SK-N-SH (cell line): ENCODE measurements at regions not wholly inside any gene's neighbourhood (a gene's known extent, or its start where the extent isn't known, plus 50 kb on each side); places are given as distances from the start of the nearest gene placed in this dataset.
"Not testable (repeated sequence)": the region's sequence is repeated elsewhere in the genome, so short reads cannot be mapped to it uniquely, and the experiment has no call there.

Experiments
- CTCF ChIA-PET: fragments of 300-600, 350-600 bp; formaldehyde crosslinking; extraction: SDS; loops from one replicate; lab custom pipeline; 2021; lab: Yijun Ruan, JAX
- POLR2A ChIA-PET: fragments of 350-600 bp; sonication (Branson Sonifier 250); formaldehyde crosslinking; extraction: SDS; loops from one replicate; lab custom pipeline; 2020; ENCODE audit warnings: antibody characterized with exemption, inconsistent platforms; lab: Yijun Ruan, JAX
- DNase-seq: peaks from one replicate; pipeline ENCODE4 v3.0.0; 2012
- H2AFZ ChIP-seq: fragments of 200-600 bp; sonication (generic); 2 replicates; pipeline ENCODE4 v1.8.1; 2016; ENCODE audit warnings: antibody characterized with exemption, mild to moderate bottlenecking, low read depth
- H3F3A ChIP-seq: fragments of 200-600 bp; sonication (generic); replicated peaks from 2 replicates; pipeline ENCODE3; 2016; ENCODE audit warnings: antibody characterized with exemption, mild to moderate bottlenecking; ENCODE audit not compliant: insufficient read depth
- H3K27ac ChIP-seq, 2 experiments: fragments of 200-500 bp in 1 of 2; fragments of 200-600 bp in 1 of 2; sonication (Bioruptor generic) in 1 of 2; sonication (generic), shearing (Covaris generic) in 1 of 2; 2 replicates each; pipeline versions ENCODE4 v1.5.1 to v1.6.1; 2014 to 2016; ENCODE audit warnings: low read depth in 2 of 2, inconsistent platforms in 1 of 2, low read length in 1 of 2, mild to moderate bottlenecking in 1 of 2, mixed read lengths in 1 of 2
- H3K27me3 ChIP-seq: fragments of 200-600 bp; sonication (generic), shearing (Covaris generic); 2 replicates; pipeline ENCODE4 v1.6.1; 2016; ENCODE audit warnings: mixed run types; ENCODE audit not compliant: insufficient read depth
- H3K36me3 ChIP-seq, 2 experiments: fragments of 200-500 bp in 1 of 2; fragments of 200-600 bp in 1 of 2; sonication (Bioruptor generic) in 1 of 2; sonication (generic) in 1 of 2; replicated peaks in 1 of 2; 2 replicates each; pipeline versions ENCODE3 to v1.5.1; 2014 to 2016; ENCODE audit warnings: low read length in 1 of 2, mild to moderate bottlenecking in 1 of 2; ENCODE audit not compliant: insufficient read depth in 2 of 2, control insufficient read depth in 1 of 2
- H3K4me1 ChIP-seq, 2 experiments: fragments of 200-500 bp in 1 of 2; fragments of 200-600 bp in 1 of 2; sonication (Bioruptor generic) in 1 of 2; sonication (generic), shearing (Covaris generic) in 1 of 2; 2 replicates each; pipeline versions ENCODE4 v1.5.1 to v1.6.1; 2014 to 2016; ENCODE audit warnings: low read depth in 1 of 2, low read length in 1 of 2, mixed run types in 1 of 2; ENCODE audit not compliant: insufficient read depth in 2 of 2, control insufficient read depth in 1 of 2
- H3K4me2 ChIP-seq: fragments of 200-600 bp; sonication (generic), shearing (Covaris generic); 2 replicates; pipeline ENCODE4 v1.6.1; 2017; ENCODE audit warnings: mixed run types
- H3K4me3 ChIP-seq, 2 experiments: fragments of 200-500 bp in 1 of 2; fragments of 200-600 bp in 1 of 2; sonication (Bioruptor generic) in 1 of 2; sonication (generic), shearing (Covaris generic) in 1 of 2; 2 replicates each; pipeline versions ENCODE4 v1.5.1 to v1.8.1; 2014 to 2016; ENCODE audit warnings: low read depth in 2 of 2, inconsistent platforms in 1 of 2, low read length in 1 of 2, mild to moderate bottlenecking in 1 of 2, mixed read lengths in 1 of 2, moderate library complexity in 1 of 2
- H3K79me2 ChIP-seq: fragments of 200-600 bp; sonication (generic); 2 replicates; pipeline ENCODE4 v1.8.1; 2017; ENCODE audit warnings: mild to moderate bottlenecking; ENCODE audit not compliant: insufficient read depth
- H3K9ac ChIP-seq: fragments of 200-600 bp; sonication (generic); 2 replicates; pipeline ENCODE4 v1.6.1; 2017; ENCODE audit warnings: mixed run types
- H3K9me2 ChIP-seq: fragments of 200-600 bp; sonication (generic); 2 replicates; pipeline ENCODE4 v1.6.1; 2017; ENCODE audit warnings: mixed run types
- H3K9me3 ChIP-seq: fragments of 200-600 bp; sonication (generic); 2 replicates; pipeline ENCODE4 v1.6.1; 2017; ENCODE audit warnings: mixed run types, mild to moderate bottlenecking, moderate library complexity
- H4K20me1 ChIP-seq: fragments of 200-600 bp; sonication (generic); 2 replicates; pipeline ENCODE4 v1.6.1; 2017; ENCODE audit warnings: mild to moderate bottlenecking, mixed run types; ENCODE audit not compliant: insufficient read depth
- ELF1 ChIP-seq: IDR thresholded peaks from 2 replicates; pipeline ENCODE4 v1.4.0; 2012
- EZH2phosphoT487 ChIP-seq: fragments of 200-600 bp; sonication (generic); IDR thresholded peaks from 2 replicates; pipeline ENCODE4 v1.6.1; 2017; ENCODE audit warnings: low read depth, mixed run types, mild to moderate bottlenecking, antibody characterized with exemption, moderate library complexity, borderline replicate concordance
- FOXJ3 ChIP-seq: sonication (generic); formaldehyde crosslinking; IDR thresholded peaks from 2 replicates; pipeline ENCODE4 v1.5.1; 2020; ENCODE audit warnings: mild to moderate bottlenecking, missing genetic modification reagents
- GATA2 ChIP-seq: sonication (generic); formaldehyde crosslinking; IDR thresholded peaks from 2 replicates; pipeline ENCODE4 v1.5.0; 2020; ENCODE audit warnings: mild to moderate bottlenecking, missing genetic modification reagents
- MEF2A ChIP-seq: IDR thresholded peaks from 2 replicates; pipeline ENCODE4 v1.4.0; 2012; ENCODE audit warnings: low read depth, borderline replicate concordance
- NRF1 ChIP-seq: IDR thresholded peaks from 2 replicates; pipeline ENCODE4 v1.6.1; 2012; ENCODE audit warnings: low read depth, mild to moderate bottlenecking, low read length
- POLR2AphosphoS5 ChIP-seq: IDR thresholded peaks from 2 replicates; pipeline ENCODE4 v1.6.1; 2012; ENCODE audit warnings: low read depth, low read length
- RAD21 ChIP-seq: IDR thresholded peaks from 2 replicates; pipeline ENCODE4 v1.6.1; 2012; ENCODE audit warnings: mild to moderate bottlenecking, low read length
- RFX5 ChIP-seq: IDR thresholded peaks from 2 replicates; pipeline ENCODE4 v1.6.1; 2012; ENCODE audit warnings: mild to moderate bottlenecking, improper control_type of control experiment, low read length
- SIN3A ChIP-seq: IDR thresholded peaks from 2 replicates; pipeline ENCODE4 v1.6.1; 2012; ENCODE audit warnings: low read depth, mild to moderate bottlenecking, low read length, moderate library complexity, borderline replicate concordance
- WGBS: methylation state at CpG from one replicate; pipeline ENCODE4 v1.1.6; 2017; ENCODE audit warnings: low lambda C conversion rate; 5-methylcytosine and 5-hydroxymethylcytosine counted together
- TF ChIP-seq, protein P1 (sequence below): IDR thresholded peaks from 2 replicates; pipeline ENCODE4 v1.4.0; 2012; ENCODE audit warnings: low read depth, borderline replicate concordance
- TF ChIP-seq, protein P2 (sequence below): IDR thresholded peaks from 2 replicates; pipeline ENCODE4 v1.4.0; 2012; ENCODE audit warnings: low read depth
- TF ChIP-seq, protein P3 (sequence below): IDR thresholded peaks from 2 replicates; pipeline ENCODE4 v1.6.1; 2012; ENCODE audit warnings: mild to moderate bottlenecking, low read depth, low read length, moderate library complexity

DNA sequence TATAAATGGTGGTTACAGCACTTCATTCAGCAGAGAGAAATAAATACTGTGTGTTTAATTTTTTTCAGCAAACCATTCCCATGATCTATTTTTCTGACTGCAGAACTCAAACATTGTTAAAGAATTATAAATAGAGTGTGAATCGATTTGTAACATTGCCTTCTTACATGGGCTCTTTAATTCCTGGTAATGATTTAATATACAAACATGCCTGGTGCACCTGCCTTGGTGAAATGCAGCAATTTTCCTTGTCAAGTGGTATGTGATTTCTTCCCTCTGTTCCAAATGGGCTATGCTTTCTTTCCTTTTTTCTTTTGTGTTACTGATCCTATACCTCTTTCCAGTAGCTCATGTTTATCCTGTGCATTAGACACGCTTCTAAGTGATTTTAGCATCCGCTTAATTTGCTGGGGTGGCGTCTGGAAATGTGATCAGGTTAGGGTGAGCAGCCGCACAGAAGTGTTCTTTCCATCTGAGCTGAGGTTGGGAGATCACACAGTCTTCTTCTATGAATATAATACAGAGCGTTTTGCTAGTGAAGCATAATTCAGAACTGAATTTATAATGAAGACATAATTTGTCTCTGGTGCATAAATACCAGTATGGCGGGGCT, 94.3 kb upstream of the ITGB1 start:
- H3K9me3 ChIP-seq, result no peaks in the 10 kb centered on the region
- H3F3A ChIP-seq, result no peaks in the 10 kb centered on the region
- H2AFZ ChIP-seq, result no peak overlapping the region
- H3K27me3 ChIP-seq, result no peaks in the 10 kb centered on the region
- ChIA-PET POLR2A (no interaction called here), CTCF (no interaction called here)
- no peak for DNase-seq
- no peak overlapping the region for H3K27ac ChIP-seq
- no peaks in the 10 kb centered on the region for H3K36me3 ChIP-seq
- TF ChIP-seq SIN3A, result no peak
- no peak for TF ChIP-seq ELF1
- TF ChIP-seq EZH2phosphoT487, result no peak
- TF ChIP-seq, protein P1, sequence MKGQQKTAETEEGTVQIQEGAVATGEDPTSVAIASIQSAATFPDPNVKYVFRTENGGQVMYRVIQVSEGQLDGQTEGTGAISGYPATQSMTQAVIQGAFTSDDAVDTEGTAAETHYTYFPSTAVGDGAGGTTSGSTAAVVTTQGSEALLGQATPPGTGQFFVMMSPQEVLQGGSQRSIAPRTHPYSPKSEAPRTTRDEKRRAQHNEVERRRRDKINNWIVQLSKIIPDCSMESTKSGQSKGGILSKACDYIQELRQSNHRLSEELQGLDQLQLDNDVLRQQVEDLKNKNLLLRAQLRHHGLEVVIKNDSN, result no peak
- no peak for TF ChIP-seq POLR2AphosphoS5
- TF ChIP-seq, protein P2, sequence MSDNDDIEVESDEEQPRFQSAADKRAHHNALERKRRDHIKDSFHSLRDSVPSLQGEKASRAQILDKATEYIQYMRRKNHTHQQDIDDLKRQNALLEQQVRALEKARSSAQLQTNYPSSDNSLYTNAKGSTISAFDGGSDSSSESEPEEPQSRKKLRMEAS, result no peak
- TF ChIP-seq RAD21, result no peak
- TF ChIP-seq RFX5, result no peak
- no peak overlapping the region for H3K9ac ChIP-seq
- 0 out of 2 replicates have a peak overlapping the region, but pooled peaks have one; percentile 18 for H3K4me2 ChIP-seq
- no peak overlapping the region for H3K4me3 ChIP-seq
- H3K9me2 ChIP-seq, result no peaks in the 10 kb centered on the region
- H3K4me1 ChIP-seq, result peaks cover 0 to 6% of the 10 kb centered on the region in 2 experiments; a peak in 1 of 4 replicates
- H3K79me2 ChIP-seq, result no peaks in the 10 kb centered on the region
- WGBS, result 84% methylated on average over 7 of the region's 7 CpGs
- no peaks in the 10 kb centered on the region for H4K20me1 ChIP-seq

GRCh38 chr10:33049963-33050920, 92.2 kb upstream of the ITGB1 start:
- 95% methylated on average over 33 of the region's 33 CpGs for WGBS
- H3K4me2 ChIP-seq, H3K36me3 ChIP-seq, POLR2A ChIA-PET, H3K4me3 ChIP-seq, DNase-seq, H3F3A ChIP-seq, H4K20me1 ChIP-seq, H3K27ac ChIP-seq, H3K4me1 ChIP-seq, H3K9ac ChIP-seq, H3K9me2 ChIP-seq, H3K9me3 ChIP-seq, H2AFZ ChIP-seq, H3K27me3 ChIP-seq, H3K79me2 ChIP-seq: not testable (repeated sequence)
- CTCF ChIA-PET, result interaction anchor here (0.7 kb wide), 1 partner anchor 645 kb away, joined by 3 read pairs; no protein-coding TSS in a partner anchor

GRCh38 chr10:33048223-33048622, 90.2 kb upstream of the ITGB1 start:
- no peaks in the 10 kb centered on the region for H3K36me3 ChIP-seq
- H3K27ac ChIP-seq, result no peak overlapping the region
- DNase-seq, result no peak
- H3K4me3 ChIP-seq, result no peak overlapping the region
- H3K4me1 ChIP-seq, result no peaks in the 10 kb centered on the region
- H3K79me2 ChIP-seq, result no peaks in the 10 kb centered on the region
- H3K4me2 ChIP-seq, result no peak overlapping the region
- H2AFZ ChIP-seq, result no peak overlapping the region
- H3K9me2 ChIP-seq, result no peaks in the 10 kb centered on the region
- CTCF ChIA-PET, result interaction anchor here (0.8 kb wide), 1 partner anchor 13 kb away, joined by 3 read pairs; no protein-coding TSS in a partner anchor
- H3K9me3 ChIP-seq, result no peaks in the 10 kb centered on the region
- H3F3A ChIP-seq, result no peaks in the 10 kb centered on the region
- no peaks in the 10 kb centered on the region for H4K20me1 ChIP-seq
- H3K27me3 ChIP-seq, result no peaks in the 10 kb centered on the region
- H3K9ac ChIP-seq, result no peak overlapping the region
- POLR2A ChIA-PET, result no interaction called here
- 96% methylated on average over 5 of the region's 5 CpGs for WGBS
- TF ChIP-seq, protein P3, sequence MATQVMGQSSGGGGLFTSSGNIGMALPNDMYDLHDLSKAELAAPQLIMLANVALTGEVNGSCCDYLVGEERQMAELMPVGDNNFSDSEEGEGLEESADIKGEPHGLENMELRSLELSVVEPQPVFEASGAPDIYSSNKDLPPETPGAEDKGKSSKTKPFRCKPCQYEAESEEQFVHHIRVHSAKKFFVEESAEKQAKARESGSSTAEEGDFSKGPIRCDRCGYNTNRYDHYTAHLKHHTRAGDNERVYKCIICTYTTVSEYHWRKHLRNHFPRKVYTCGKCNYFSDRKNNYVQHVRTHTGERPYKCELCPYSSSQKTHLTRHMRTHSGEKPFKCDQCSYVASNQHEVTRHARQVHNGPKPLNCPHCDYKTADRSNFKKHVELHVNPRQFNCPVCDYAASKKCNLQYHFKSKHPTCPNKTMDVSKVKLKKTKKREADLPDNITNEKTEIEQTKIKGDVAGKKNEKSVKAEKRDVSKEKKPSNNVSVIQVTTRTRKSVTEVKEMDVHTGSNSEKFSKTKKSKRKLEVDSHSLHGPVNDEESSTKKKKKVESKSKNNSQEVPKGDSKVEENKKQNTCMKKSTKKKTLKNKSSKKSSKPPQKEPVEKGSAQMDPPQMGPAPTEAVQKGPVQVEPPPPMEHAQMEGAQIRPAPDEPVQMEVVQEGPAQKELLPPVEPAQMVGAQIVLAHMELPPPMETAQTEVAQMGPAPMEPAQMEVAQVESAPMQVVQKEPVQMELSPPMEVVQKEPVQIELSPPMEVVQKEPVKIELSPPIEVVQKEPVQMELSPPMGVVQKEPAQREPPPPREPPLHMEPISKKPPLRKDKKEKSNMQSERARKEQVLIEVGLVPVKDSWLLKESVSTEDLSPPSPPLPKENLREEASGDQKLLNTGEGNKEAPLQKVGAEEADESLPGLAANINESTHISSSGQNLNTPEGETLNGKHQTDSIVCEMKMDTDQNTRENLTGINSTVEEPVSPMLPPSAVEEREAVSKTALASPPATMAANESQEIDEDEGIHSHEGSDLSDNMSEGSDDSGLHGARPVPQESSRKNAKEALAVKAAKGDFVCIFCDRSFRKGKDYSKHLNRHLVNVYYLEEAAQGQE, result no peak
- TF ChIP-seq GATA2 (no peak), MEF2A (no peak), FOXJ3 (CRISPR knock-in tag) (no peak), NRF1 (no peak)
- TF ChIP-seq, protein P2, result no peak
